Mammary epithelial cell (primary cell): ENCODE measurements at regions not wholly inside any gene's neighbourhood (a gene's known extent, or its start where the extent isn't known, plus 50 kb on each side); places are given as distances from the start of the nearest gene placed in this dataset.

Experiments used
- CTCF ChIP-seq, 2 donors: IDR thresholded peaks in 1 of 2; conservative IDR thresholded peaks in 1 of 2; 2 replicates each; pipeline ENCODE4 v1.5.1; 2011 to 2012; ENCODE audit warnings: inconsistent platforms in 2 of 2, low read length in 2 of 2, mild to moderate bottlenecking in 2 of 2, control low read depth in 1 of 2, low read depth in 1 of 2; ENCODE audit not compliant: insufficient read depth in 1 of 2; ENCODE audit errors: extremely low read depth in 1 of 2
- EZH2 ChIP-seq: IDR thresholded peaks from 2 replicates; pipeline ENCODE4 v1.6.1; 2012; ENCODE audit warnings: low read length, inconsistent platforms, borderline replicate concordance

- TF ChIP-seq CTCF (conservative IDR thresholded peaks at IDR 0.05 in 1 of 2, IDR thresholded peaks at IDR 0.05 in 1 of 2; ENCODE audit: extremely low read depth in 1 of 2, insufficient read depth in 1 of 2, low read depth in 1 of 2, low read length in 2 of 2) (no peak), EZH2 (no peak)
Observed at GRCh38 chr2:64860936-64861335, 128.3 kb upstream of the SLC1A4 start.
